ENCODE measurements at regions not wholly inside any gene's neighbourhood (a gene's known extent, or its start where the extent isn't known, plus 50 kb on each side); places are given as distances from the start of the nearest gene placed in this dataset.

DNA sequence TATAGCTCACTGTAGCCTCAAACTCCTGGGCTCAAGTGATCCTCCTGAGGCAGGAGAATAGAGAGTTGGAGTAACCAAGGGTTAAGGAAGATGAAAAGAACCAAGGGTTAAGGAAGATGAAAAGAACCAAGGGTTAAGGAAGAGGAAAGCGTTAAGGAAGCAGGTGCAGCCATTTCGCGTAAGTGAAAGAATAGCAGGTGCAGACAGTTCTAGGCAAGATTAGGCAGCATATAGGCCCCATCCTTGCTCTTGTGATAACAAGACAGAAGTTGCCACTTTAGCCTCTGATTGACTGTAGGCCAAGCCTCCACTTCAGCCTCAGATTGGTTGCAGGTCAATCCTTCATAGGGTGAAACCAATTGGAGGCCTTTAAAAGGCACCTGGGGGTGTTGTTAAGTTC lies 677.4 kb downstream of the PDCD6IP start:
- POLR2A ChIA-PET: no interaction called here
- WGBS (ENCODE audit: insufficient coverage, insufficient replicate concordance, low lambda C conversion rate, missing lambda C conversion rate): 44% methylated on average over 3 of the region's 3 CpGs
- Histone ChIP-seq H4K20me1 (ENCODE audit: control insufficient read depth, insufficient read depth) (no peaks in the 10 kb centered on the region), H3K79me2 (ENCODE audit: control insufficient read depth, insufficient read depth, low read length) (no peaks in the 10 kb centered on the region), H3K9me3 (replicated peaks; ENCODE audit: control insufficient read depth, insufficient read depth, low read length) (no peaks in the 10 kb centered on the region), H2AFZ (ENCODE audit: control insufficient read depth, low read depth, low read length) (no peak overlapping the region), H3K36me3 (ENCODE audit: control insufficient read depth in 2 of 2, insufficient read depth in 2 of 2, low read length in 1 of 2) (no peaks in the 10 kb centered on the region), H3K4me1 (ENCODE audit: control insufficient read depth, insufficient read depth, low read length) (no peaks in the 10 kb centered on the region), H3K4me2 (ENCODE audit: control insufficient read depth, insufficient read depth) (no peak overlapping the region), H3K27ac (ENCODE audit: control insufficient read depth, insufficient read depth) (no peak overlapping the region), H3K9ac (ENCODE audit: control insufficient read depth, insufficient read depth, low read length) (no peak overlapping the region), H3K27me3 (replicated peaks in 1 of 2; ENCODE audit: control insufficient read depth in 2 of 2, insufficient read depth in 2 of 2, low read length in 1 of 2) (no peaks in the 10 kb centered on the region), H3K4me3 (no peak overlapping the region)
- CTCF ChIA-PET: no interaction called here
- TF ChIP-seq SMC3 (IDR thresholded peaks at IDR 0.05; ENCODE audit: borderline replicate concordance, low read length) (no peak), SP1 (IDR thresholded peaks at IDR 0.05; ENCODE audit: low read depth, low read length) (no peak), HDAC2 (IDR thresholded peaks at IDR 0.05) (no peak), GATAD2B (conservative IDR thresholded peaks at IDR 0.05; ENCODE audit: low read depth) (no peak), CHD4 (IDR thresholded peaks at IDR 0.05) (no peak), SREBF2 (IDR thresholded peaks at IDR 0.05; ENCODE audit: low read length) (no peak), PML (IDR thresholded peaks at IDR 0.05; ENCODE audit: low read length) (no peak), CEBPB (IDR thresholded peaks at IDR 0.05; ENCODE audit: borderline replicate concordance in 1 of 2, low read depth in 2 of 2, low read length in 2 of 2) (no peak), RAD21 (IDR thresholded peaks at IDR 0.05; ENCODE audit: insufficient read depth, low read depth, low read length) (no peak), IRF4 (IDR thresholded peaks at IDR 0.05; ENCODE audit: low read depth, low read length) (no peak), CREB1 (IDR thresholded peaks at IDR 0.05; ENCODE audit: low read depth) (no peak), POLR2AphosphoS5 (IDR thresholded peaks at IDR 0.05; ENCODE audit: low read length) (no peak), ZBED1 (IDR thresholded peaks at IDR 0.05; ENCODE audit: borderline replicate concordance) (no peak), BCL11A (IDR thresholded peaks at IDR 0.05; ENCODE audit: low read depth, low read length) (no peak), MTA3 (IDR thresholded peaks at IDR 0.05; ENCODE audit: borderline replicate concordance, low read length) (no peak), RELA (IDR thresholded peaks at IDR 0.05; ENCODE audit: borderline replicate concordance, partially characterized antibody) (no peak)
- TF ChIP-seq, protein P1, sequence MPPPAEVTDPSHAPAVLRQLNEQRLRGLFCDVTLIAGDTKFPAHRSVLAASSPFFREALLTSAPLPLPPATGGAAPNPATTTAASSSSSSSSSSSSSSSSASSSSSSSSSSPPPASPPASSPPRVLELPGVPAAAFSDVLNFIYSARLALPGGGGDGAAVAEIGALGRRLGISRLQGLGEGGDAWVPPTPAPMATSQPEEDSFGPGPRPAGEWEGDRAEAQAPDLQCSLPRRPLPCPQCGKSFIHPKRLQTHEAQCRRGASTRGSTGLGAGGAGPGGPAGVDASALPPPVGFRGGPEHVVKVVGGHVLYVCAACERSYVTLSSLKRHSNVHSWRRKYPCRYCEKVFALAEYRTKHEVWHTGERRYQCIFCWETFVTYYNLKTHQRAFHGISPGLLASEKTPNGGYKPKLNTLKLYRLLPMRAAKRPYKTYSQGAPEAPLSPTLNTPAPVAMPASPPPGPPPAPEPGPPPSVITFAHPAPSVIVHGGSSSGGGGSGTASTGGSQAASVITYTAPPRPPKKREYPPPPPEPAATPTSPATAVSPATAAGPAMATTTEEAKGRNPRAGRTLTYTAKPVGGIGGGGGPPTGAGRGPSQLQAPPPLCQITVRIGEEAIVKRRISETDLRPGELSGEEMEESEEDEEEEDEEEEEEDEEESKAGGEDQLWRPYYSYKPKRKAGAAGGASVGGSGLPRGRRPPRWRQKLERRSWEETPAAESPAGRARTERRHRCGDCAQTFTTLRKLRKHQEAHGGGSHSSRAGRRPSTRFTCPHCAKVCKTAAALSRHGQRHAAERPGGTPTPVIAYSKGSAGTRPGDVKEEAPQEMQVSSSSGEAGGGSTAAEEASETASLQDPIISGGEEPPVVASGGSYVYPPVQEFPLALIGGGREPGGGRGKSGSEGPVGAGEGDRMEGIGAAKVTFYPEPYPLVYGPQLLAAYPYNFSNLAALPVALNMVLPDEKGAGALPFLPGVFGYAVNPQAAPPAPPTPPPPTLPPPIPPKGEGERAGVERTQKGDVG (CRISPR knock-in tag; IDR thresholded peaks at IDR 0.05): no peak
- TF ChIP-seq, protein P2, sequence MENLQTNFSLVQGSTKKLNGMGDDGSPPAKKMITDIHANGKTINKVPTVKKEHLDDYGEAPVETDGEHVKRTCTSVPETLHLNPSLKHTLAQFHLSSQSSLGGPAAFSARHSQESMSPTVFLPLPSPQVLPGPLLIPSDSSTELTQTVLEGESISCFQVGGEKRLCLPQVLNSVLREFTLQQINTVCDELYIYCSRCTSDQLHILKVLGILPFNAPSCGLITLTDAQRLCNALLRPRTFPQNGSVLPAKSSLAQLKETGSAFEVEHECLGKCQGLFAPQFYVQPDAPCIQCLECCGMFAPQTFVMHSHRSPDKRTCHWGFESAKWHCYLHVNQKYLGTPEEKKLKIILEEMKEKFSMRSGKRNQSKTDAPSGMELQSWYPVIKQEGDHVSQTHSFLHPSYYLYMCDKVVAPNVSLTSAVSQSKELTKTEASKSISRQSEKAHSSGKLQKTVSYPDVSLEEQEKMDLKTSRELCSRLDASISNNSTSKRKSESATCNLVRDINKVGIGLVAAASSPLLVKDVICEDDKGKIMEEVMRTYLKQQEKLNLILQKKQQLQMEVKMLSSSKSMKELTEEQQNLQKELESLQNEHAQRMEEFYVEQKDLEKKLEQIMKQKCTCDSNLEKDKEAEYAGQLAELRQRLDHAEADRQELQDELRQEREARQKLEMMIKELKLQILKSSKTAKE (IDR thresholded peaks at IDR 0.05; ENCODE audit: low read depth, poor library complexity, severe bottlenecking): no peak
- TF ChIP-seq, protein P3, sequence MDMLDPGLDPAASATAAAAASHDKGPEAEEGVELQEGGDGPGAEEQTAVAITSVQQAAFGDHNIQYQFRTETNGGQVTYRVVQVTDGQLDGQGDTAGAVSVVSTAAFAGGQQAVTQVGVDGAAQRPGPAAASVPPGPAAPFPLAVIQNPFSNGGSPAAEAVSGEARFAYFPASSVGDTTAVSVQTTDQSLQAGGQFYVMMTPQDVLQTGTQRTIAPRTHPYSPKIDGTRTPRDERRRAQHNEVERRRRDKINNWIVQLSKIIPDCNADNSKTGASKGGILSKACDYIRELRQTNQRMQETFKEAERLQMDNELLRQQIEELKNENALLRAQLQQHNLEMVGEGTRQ (IDR thresholded peaks at IDR 0.05; ENCODE audit: borderline replicate concordance, low read depth, low read length): no peak
- intact Hi-C loops (cut with micrococcal nuclease; ENCODE audit: unreplicated experiment) (no loop called here), in situ Hi-C loops (cut with MboI) (no loop called here)
- DNase-seq (ENCODE audit: low read depth, low spot score) (no peak), FAIRE-seq (no peak), ATAC-seq (no peak)
- BruUV-seq (replicated peaks): no TSS peak
- RAD21 ChIA-PET (ENCODE audit: unreplicated experiment): no interaction called here
- SMC1A ChIA-PET (ENCODE audit: uncharacterized antibody, unreplicated experiment): no interaction called here
